Endothelial cell of umbilical vein (primary cell): ENCODE measurements at regions not wholly inside any gene's neighbourhood (a gene's known extent, or its start where the extent isn't known, plus 50 kb on each side); places are given as distances from the start of the nearest gene placed in this dataset.

Experiments used
- BruUV-seq: library from RNA; stranded (reverse); fragments of 400-500 nt; replicated peaks from 2 replicates; lab custom pipeline; 2021; lab: Mats Ljungman, UMichigan
- CTCF ChIA-PET: fragments of 300-600, 350-600 bp; sonication (Branson Sonifier 250); formaldehyde crosslinking; loops from one replicate; lab custom pipeline; 2021; ENCODE audit warnings: antibody characterized with exemption, inconsistent platforms; lab: Charles Lee
- POLR2A ChIA-PET: fragments of 300-600, 350-600 bp; sonication (Branson Sonifier 250); formaldehyde crosslinking; loops from one replicate; lab custom pipeline; 2021; ENCODE audit warnings: antibody characterized with exemption, inconsistent platforms; lab: Charles Lee
- DNase-seq: peaks from one replicate; pipeline ENCODE4 v3.0.0-alpha.2; 2011; ENCODE audit warnings: low read depth, low spot score
- FAIRE-seq: peaks from 2 replicates; lab custom pipeline; 2011; peaks lifted over from hg19 to GRCh38; lab: Jason Lieb, UNC
- H2AFZ ChIP-seq: 2 replicates; pipeline ENCODE4 v1.6.0; 2012; ENCODE audit warnings: low read depth, low read length, control low read depth, inconsistent platforms
- H3K27ac ChIP-seq: 2 replicates; pipeline ENCODE4 v1.5.1; 2011; ENCODE audit warnings: low read depth, mild to moderate bottlenecking, control low read depth, low read length, moderate library complexity; ENCODE audit not compliant: insufficient read depth
- H3K27me3 ChIP-seq, 2 experiments: 2 replicates each; pipeline versions ENCODE4 v1.6.0 to v1.6.1; 2011; ENCODE audit warnings: low read length in 2 of 2, mixed read lengths in 1 of 2; ENCODE audit not compliant: control insufficient read depth in 2 of 2, insufficient read depth in 2 of 2
- H3K36me3 ChIP-seq, 2 experiments: 2 replicates in 1 of 2; 3 replicates in 1 of 2; pipeline ENCODE4 v1.5.1; 2011; ENCODE audit warnings: low read length in 2 of 2, mild to moderate bottlenecking in 1 of 2, moderate library complexity in 1 of 2; ENCODE audit not compliant: control insufficient read depth in 2 of 2, insufficient read depth in 2 of 2; ENCODE audit errors: extremely low read depth in 1 of 2
- H3K4me1 ChIP-seq: 3 replicates; pipeline ENCODE4 v1.5.1; 2011; ENCODE audit warnings: mild to moderate bottlenecking, low read length; ENCODE audit not compliant: control insufficient read depth, insufficient read depth; ENCODE audit errors: extremely low read depth
- H3K4me2 ChIP-seq: 2 replicates; pipeline ENCODE4 v1.6.1; 2011; ENCODE audit warnings: low read length, control low read depth, mixed read lengths; ENCODE audit not compliant: insufficient read depth
- H3K4me3 ChIP-seq, 3 experiments: fragments of 200-600 bp in 1 of 3; sonication (generic), shearing (Covaris generic) in 1 of 3; replicated peaks in 1 of 3; 2 replicates each; pipeline ENCODE4 v1.5.1; 2011 to 2016; ENCODE audit warnings: control low read depth in 3 of 3, low read length in 3 of 3, mild to moderate bottlenecking in 2 of 3, inconsistent platforms in 1 of 3, low read depth in 1 of 3, moderate library complexity in 1 of 3; ENCODE audit not compliant: insufficient read depth in 1 of 3
- H3K79me2 ChIP-seq: 2 replicates; pipeline ENCODE4 v1.6.0; 2012; ENCODE audit warnings: low read length, inconsistent platforms; ENCODE audit not compliant: control insufficient read depth, insufficient read depth
- H3K9ac ChIP-seq: replicated peaks from 2 replicates; pipeline ENCODE3; 2011; ENCODE audit warnings: low read length, control low read depth; ENCODE audit not compliant: insufficient read depth; ENCODE audit errors: extremely low read depth
- H3K9me1 ChIP-seq: replicated peaks from 3 replicates; pipeline ENCODE4 v1.6.0; 2011; ENCODE audit warnings: mild to moderate bottlenecking, low read length; ENCODE audit not compliant: control insufficient read depth, insufficient read depth; ENCODE audit errors: extremely low read depth
- H3K9me3 ChIP-seq: replicated peaks from 2 replicates; pipeline ENCODE4 v1.5.1; 2012; ENCODE audit warnings: low read length, inconsistent platforms; ENCODE audit not compliant: control insufficient read depth, insufficient read depth
- H4K20me1 ChIP-seq: replicated peaks from 2 replicates; pipeline ENCODE3; 2011; ENCODE audit warnings: mild to moderate bottlenecking, low read length; ENCODE audit not compliant: control insufficient read depth, insufficient read depth; ENCODE audit errors: extremely low read depth
- CTCF ChIP-seq, 2 donors: IDR thresholded peaks; 1 replicate in 1 of 2; 2 replicates in 1 of 2; pipeline ENCODE4 v1.5.1; 2011; ENCODE audit warnings: low read length in 2 of 2, mild to moderate bottlenecking in 2 of 2, moderate library complexity in 2 of 2, control low read depth in 1 of 2, inconsistent platforms in 1 of 2, low read depth in 1 of 2; ENCODE audit not compliant: insufficient read depth in 1 of 2; ENCODE audit errors: extremely low read depth in 1 of 2
- GATA2 ChIP-seq: IDR thresholded peaks from 2 replicates; pipeline ENCODE4 v1.7.0; 2011; ENCODE audit warnings: low read depth, mild to moderate bottlenecking, moderate library complexity, mixed read lengths, low read length; ENCODE audit not compliant: insufficient read length, insufficient read depth
- JUN ChIP-seq: IDR thresholded peaks from 2 replicates; pipeline ENCODE4 v1.6.1; 2011; ENCODE audit warnings: borderline replicate concordance, low read depth; ENCODE audit not compliant: insufficient read length, insufficient read depth
- MAX ChIP-seq: IDR thresholded peaks from 2 replicates; pipeline ENCODE4 v1.6.1; 2011; ENCODE audit not compliant: insufficient read depth, insufficient read length
- MYC ChIP-seq: IDR thresholded peaks from one replicate; pipeline ENCODE4 v1.6.1; 2011; ENCODE audit warnings: mild to moderate bottlenecking, low read depth, low read length
- dilution Hi-C: fragments of 300-500 bp; cut with MboI; formaldehyde crosslinking; loops from one replicate; pipeline ENCODE4 v1.15.0; 2019; ENCODE audit warnings: low sequenced_read_pairs; ENCODE audit not compliant: extremely low pct_ligation_motif_present
- intact Hi-C: fragments of 100-400 bp; cut with micrococcal nuclease; formaldehyde crosslinking; loops from one replicate; pipeline ENCODE4 v1.10.0; 2022

GRCh38 chr7:125563557-125563956, 633.9 kb upstream of the POT1 start:
- Histone ChIP-seq H3K9me1 (no peaks in the 10 kb centered on the region), H4K20me1 (no peaks in the 10 kb centered on the region), H2AFZ (no peak overlapping the region), H3K4me2 (no peak overlapping the region), H3K27me3 (no peaks in the 10 kb centered on the region), H3K9ac (no peak overlapping the region), H3K4me1 (no peaks in the 10 kb centered on the region), H3K4me3 (no peak overlapping the region), H3K9me3 (no peaks in the 10 kb centered on the region), H3K79me2 (no peaks in the 10 kb centered on the region), H3K36me3 (no peaks in the 10 kb centered on the region), H3K27ac (no peak overlapping the region)
- CTCF ChIA-PET = interaction anchor here (1.1 kb wide), 1 partner anchor 504 kb away, joined by 3 read pairs; no protein-coding TSS in a partner anchor
- POLR2A ChIA-PET = no interaction called here
- intact Hi-C loops (no loop called here), dilution Hi-C loops (no loop called here)
- no peak for DNase-seq
- no peak for FAIRE-seq
- BruUV-seq = no TSS peak
- no peak for TF ChIP-seq CTCF (IDR thresholded peaks at IDR 0.05; ENCODE audit: extremely low read depth in 1 of 2, insufficient read depth in 1 of 2, low read depth in 1 of 2, low read length in 2 of 2)
- no peak for TF ChIP-seq JUN

- Histone ChIP-seq H3K36me3 (no peaks in the 10 kb centered on the region), H3K27ac (no peak overlapping the region), H4K20me1 (no peaks in the 10 kb centered on the region), H3K79me2 (no peaks in the 10 kb centered on the region), H3K9ac (no peak overlapping the region), H3K27me3 (no peaks in the 10 kb centered on the region), H3K4me1 (no peaks in the 10 kb centered on the region), H3K4me2 (no peak overlapping the region), H2AFZ (peak overlapping the region; percentile 79), H3K4me3 (no peak overlapping the region), H3K9me3 (no peaks in the 10 kb centered on the region), H3K9me1 (no peaks in the 10 kb centered on the region)
- DNase-seq (no peak), FAIRE-seq (no peak)
- TF ChIP-seq CTCF (IDR thresholded peaks at IDR 0.05; ENCODE audit: extremely low read depth in 1 of 2, insufficient read depth in 1 of 2, low read depth in 1 of 2, low read length in 2 of 2) (no peak), MYC (no peak), MAX (no peak), JUN (no peak), GATA2 (no peak)
- intact Hi-C loops = no loop called here
- no TSS peak for BruUV-seq
- dilution Hi-C loops = no loop called here
- ChIA-PET POLR2A (no interaction called here), CTCF (no interaction called here)
Measured at GRCh38 chr7:125561006-125561405, 631.4 kb upstream of the POT1 start.
